Glutamatergic neuron (in vitro differentiated cells): ENCODE measurements at regions not wholly inside any gene's neighbourhood (a gene's known extent, or its start where the extent isn't known, plus 50 kb on each side); places are given as distances from the start of the nearest gene placed in this dataset.

Experiments used
- DNase-seq: peaks from one replicate; pipeline ENCODE4 v3.0.0; 2022
- H3K27ac Mint-ChIP-seq: one replicate; pipeline ENCODE4 v1.8.0; 2020; ENCODE audit warnings: mild to moderate bottlenecking, mixed read lengths, inconsistent platforms; ENCODE audit not compliant: unreplicated experiment
- H3K27me3 Mint-ChIP-seq: one replicate; pipeline ENCODE4 v1.8.0; 2020; ENCODE audit warnings: mild to moderate bottlenecking, moderate library complexity, mixed read lengths, inconsistent platforms; ENCODE audit not compliant: unreplicated experiment
- H3K36me3 Mint-ChIP-seq: one replicate; pipeline ENCODE4 v1.8.0; 2020; ENCODE audit warnings: mild to moderate bottlenecking, mixed read lengths, inconsistent platforms; ENCODE audit not compliant: unreplicated experiment
- H3K4me1 Mint-ChIP-seq: one replicate; pipeline ENCODE4 v1.8.0; 2020; ENCODE audit warnings: mild to moderate bottlenecking, low read depth, mixed read lengths, inconsistent platforms; ENCODE audit not compliant: unreplicated experiment
- H3K4me3 Mint-ChIP-seq: one replicate; pipeline ENCODE4 v1.8.0; 2020; ENCODE audit warnings: mild to moderate bottlenecking, mixed read lengths, inconsistent platforms; ENCODE audit not compliant: unreplicated experiment
- H3K9me3 Mint-ChIP-seq: one replicate; pipeline ENCODE4 v1.8.0; 2020; ENCODE audit warnings: mild to moderate bottlenecking, moderate library complexity, mixed read lengths, inconsistent platforms; ENCODE audit not compliant: unreplicated experiment
- TF ChIP-seq, protein P1 (sequence below): fragments of 200-600 bp; sonication (generic); IDR thresholded peaks from one replicate; pipeline ENCODE4 v1.5.0; 2021; ENCODE audit not compliant: partially characterized antibody, unreplicated experiment

DNA sequence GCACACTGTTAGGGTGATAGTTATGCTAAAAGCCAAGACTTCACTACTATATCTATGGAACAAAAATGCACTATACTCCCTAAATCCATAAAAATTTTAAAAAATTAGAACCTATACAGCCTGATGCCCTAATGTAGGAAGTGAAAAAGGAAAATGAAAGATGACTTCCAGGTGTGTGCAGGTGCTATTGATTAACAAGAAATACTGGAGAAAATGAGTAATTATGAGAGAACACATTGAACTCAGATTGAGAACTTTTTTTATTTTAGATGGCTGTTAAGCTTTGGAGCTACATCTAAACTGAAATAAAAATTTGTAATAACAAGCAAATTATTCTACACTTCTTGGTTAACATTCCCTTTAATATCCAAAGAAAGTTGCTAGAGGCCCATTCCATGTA is 1015.7 kb downstream of the PCDH9 start:
- TF ChIP-seq, protein P1, sequence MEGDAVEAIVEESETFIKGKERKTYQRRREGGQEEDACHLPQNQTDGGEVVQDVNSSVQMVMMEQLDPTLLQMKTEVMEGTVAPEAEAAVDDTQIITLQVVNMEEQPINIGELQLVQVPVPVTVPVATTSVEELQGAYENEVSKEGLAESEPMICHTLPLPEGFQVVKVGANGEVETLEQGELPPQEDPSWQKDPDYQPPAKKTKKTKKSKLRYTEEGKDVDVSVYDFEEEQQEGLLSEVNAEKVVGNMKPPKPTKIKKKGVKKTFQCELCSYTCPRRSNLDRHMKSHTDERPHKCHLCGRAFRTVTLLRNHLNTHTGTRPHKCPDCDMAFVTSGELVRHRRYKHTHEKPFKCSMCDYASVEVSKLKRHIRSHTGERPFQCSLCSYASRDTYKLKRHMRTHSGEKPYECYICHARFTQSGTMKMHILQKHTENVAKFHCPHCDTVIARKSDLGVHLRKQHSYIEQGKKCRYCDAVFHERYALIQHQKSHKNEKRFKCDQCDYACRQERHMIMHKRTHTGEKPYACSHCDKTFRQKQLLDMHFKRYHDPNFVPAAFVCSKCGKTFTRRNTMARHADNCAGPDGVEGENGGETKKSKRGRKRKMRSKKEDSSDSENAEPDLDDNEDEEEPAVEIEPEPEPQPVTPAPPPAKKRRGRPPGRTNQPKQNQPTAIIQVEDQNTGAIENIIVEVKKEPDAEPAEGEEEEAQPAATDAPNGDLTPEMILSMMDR, result no peak
- Mint-ChIP-seq H3K27me3 (peaks cover 2% of the 10 kb centered on the region), H3K9me3 (peaks cover 7% of the 10 kb centered on the region), H3K4me3 (no peak overlapping the region), H3K36me3 (peaks cover 5% of the 10 kb centered on the region), H3K4me1 (peaks cover 22% of the 10 kb centered on the region), H3K27ac (no peak overlapping the region)
- DNase-seq, result no peak

DNA sequence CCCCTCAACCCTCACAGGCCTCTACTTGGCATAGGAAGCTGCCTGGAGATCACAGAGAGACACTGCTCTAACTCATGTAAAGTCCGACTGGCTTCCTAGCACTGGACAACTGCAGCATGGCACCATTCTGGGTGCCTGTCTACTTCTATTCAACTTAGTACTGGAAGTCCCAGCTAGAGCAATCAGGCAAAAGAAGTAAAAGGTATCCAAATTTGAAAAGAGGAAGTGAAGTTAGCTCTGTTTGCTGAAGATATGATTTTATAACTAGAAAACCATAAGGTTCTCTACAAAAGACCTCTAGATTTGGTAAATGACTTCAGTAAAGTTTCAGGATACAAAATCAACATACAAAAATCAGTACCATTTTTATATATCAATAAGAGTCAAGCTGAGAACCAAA is 1017.6 kb downstream of the PCDH9 start:
- Mint-ChIP-seq H3K27ac (no peak overlapping the region), H3K27me3 (peaks cover 2% of the 10 kb centered on the region), H3K9me3 (peaks cover 4% of the 10 kb centered on the region), H3K4me3 (no peak overlapping the region), H3K4me1 (peaks cover 8% of the 10 kb centered on the region), H3K36me3 (peaks cover 5% of the 10 kb centered on the region)
- DNase-seq, result no peak
- TF ChIP-seq, protein P1, result no peak

DNA sequence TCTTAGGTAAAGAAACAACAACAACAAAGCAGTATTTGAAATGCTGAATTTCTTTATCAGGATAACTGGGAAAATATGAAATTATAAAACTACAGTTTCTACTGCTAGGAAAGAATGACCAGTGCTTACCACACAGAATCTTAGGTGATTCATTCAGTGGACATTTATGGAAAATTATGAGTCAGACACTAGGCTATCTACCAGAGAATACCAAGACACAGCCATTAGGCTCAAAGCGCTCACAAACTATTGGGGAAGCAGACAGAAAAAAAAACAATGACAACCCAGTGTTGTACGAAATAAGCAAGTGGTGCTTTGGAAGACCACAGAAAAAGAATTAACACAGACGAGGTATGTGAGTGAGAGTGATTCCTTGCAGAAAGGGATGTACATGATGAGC is 1019.5 kb downstream of the PCDH9 start:
- TF ChIP-seq, protein P1, result no peak
- Mint-ChIP-seq H3K36me3 (peaks cover 5% of the 10 kb centered on the region), H3K4me1 (no peaks in the 10 kb centered on the region), H3K4me3 (no peak overlapping the region), H3K27me3 (peaks cover 2% of the 10 kb centered on the region), H3K27ac (no peak overlapping the region), H3K9me3 (peaks cover 4% of the 10 kb centered on the region)
- no peak for DNase-seq

DNA sequence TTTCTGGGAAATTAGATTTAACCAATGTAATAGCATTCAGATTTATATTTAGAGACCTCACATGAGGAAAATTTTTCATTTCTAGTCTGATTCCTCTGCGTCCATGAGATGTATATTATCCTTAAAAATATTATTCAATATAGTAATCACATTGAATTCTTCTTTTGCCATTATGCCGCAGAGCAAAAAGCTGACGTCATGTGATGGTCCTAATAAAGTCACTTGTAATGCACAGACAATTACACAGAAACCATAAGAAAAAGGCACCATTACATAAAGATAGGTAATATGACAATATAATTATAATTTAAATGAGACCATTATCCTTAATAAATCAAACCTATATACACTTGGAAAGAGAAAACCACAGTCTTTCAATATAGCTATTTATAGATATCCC is 1021.5 kb downstream of the PCDH9 start:
- H3K27ac Mint-ChIP-seq, result no peak overlapping the region
- TF ChIP-seq, protein P1, result no peak
- no peak overlapping the region for H3K4me3 Mint-ChIP-seq
- DNase-seq, result no peak
- H3K36me3 Mint-ChIP-seq, result peaks cover 5% of the 10 kb centered on the region
- no peaks in the 10 kb centered on the region for H3K4me1 Mint-ChIP-seq
- peaks cover 2% of the 10 kb centered on the region for H3K27me3 Mint-ChIP-seq
- peaks cover 6% of the 10 kb centered on the region for H3K9me3 Mint-ChIP-seq

DNA sequence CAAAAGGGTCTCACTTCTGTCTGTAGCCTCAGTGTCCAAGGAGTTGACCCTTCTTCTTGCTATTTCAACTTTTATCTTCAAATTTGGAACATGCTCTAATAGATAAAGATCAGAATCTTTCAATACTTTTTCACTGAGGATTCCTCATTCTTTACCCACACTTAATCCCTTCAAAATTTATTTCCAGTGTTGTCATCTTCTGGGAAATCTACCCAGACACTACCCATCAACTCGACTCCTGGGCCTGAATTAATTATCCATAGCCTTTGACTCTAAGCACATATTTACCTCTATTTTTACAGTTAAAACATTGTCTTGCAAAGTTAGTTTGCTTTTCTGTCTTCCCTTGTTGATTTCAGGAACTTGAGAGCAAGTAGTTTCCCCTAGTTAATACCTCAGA is 1022.5 kb downstream of the PCDH9 start:
- H3K36me3 Mint-ChIP-seq, result peaks cover 5% of the 10 kb centered on the region
- H3K27me3 Mint-ChIP-seq, result peaks cover 2% of the 10 kb centered on the region
- H3K4me3 Mint-ChIP-seq, result no peak overlapping the region
- no peak overlapping the region for H3K27ac Mint-ChIP-seq
- peaks cover 6% of the 10 kb centered on the region for H3K9me3 Mint-ChIP-seq
- DNase-seq, result no peak
- TF ChIP-seq, protein P1, result no peak
- no peaks in the 10 kb centered on the region for H3K4me1 Mint-ChIP-seq
